HAP-1 (cell line): ENCODE measurements at regions not wholly inside any gene's neighbourhood (a gene's known extent, or its start where the extent isn't known, plus 50 kb on each side); places are given as distances from the start of the nearest gene placed in this dataset.
A peak's percentile ranks its signal among the peaks of the same experiment; 100 is the strongest.

Experiments
- DNase-seq, 2 experiments: peaks; one replicate each; pipeline ENCODE4 v3.0.0-alpha.2; 2016 to 2020; ENCODE audit warnings: low spot score in 2 of 2
- H3K27me3 ChIP-seq: fragments of 250-450 bp; sonication (Bioruptor Pico); 2 replicates; pipeline ENCODE4 v1.5.1; 2020; ENCODE audit warnings: low read depth, mild to moderate bottlenecking, moderate library complexity
- H3K36me3 ChIP-seq: fragments of 250-450 bp; sonication (Bioruptor Pico); replicated peaks from 2 replicates; pipeline ENCODE4 v1.5.1; 2020; ENCODE audit warnings: mild to moderate bottlenecking
- H3K4me1 ChIP-seq: fragments of 250-450 bp; sonication (Bioruptor Pico); 2 replicates; pipeline ENCODE4 v1.5.1; 2020; ENCODE audit warnings: mild to moderate bottlenecking
- H3K4me3 ChIP-seq: fragments of 250-450 bp; sonication (Bioruptor Pico); 2 replicates; pipeline ENCODE4 v1.5.1; 2020; ENCODE audit warnings: mild to moderate bottlenecking, moderate library complexity
- H3K9me3 ChIP-seq: fragments of 250-450 bp; sonication (Bioruptor Pico); 2 replicates; pipeline ENCODE4 v1.5.1; 2020; ENCODE audit warnings: mild to moderate bottlenecking, moderate library complexity
- in situ Hi-C: fragments of 300-500 bp; cut with MboI; formaldehyde crosslinking; loops from 3 replicates; pipeline ENCODE4 v1.14.3; 2020; ENCODE audit warnings: low sequenced_read_pairs, inconsistent platforms, mixed read lengths

- no peak overlapping the region for H3K4me3 ChIP-seq
- DNase-seq: no peak
- H3K27me3 ChIP-seq: no peaks in the 10 kb centered on the region
- H3K36me3 ChIP-seq: no peaks in the 10 kb centered on the region
- no peaks in the 10 kb centered on the region for H3K4me1 ChIP-seq
- H3K9me3 ChIP-seq: no peaks in the 10 kb centered on the region
- in situ Hi-C loops: no loop called here
Measured at GRCh38 chr16:65786916-65787315, 579.6 kb upstream of the CDH5 start.

GRCh38 chr16:65783709-65784474, 582.6 kb upstream of the CDH5 start:
- H3K36me3 ChIP-seq: no peaks in the 10 kb centered on the region
- no peaks in the 10 kb centered on the region for H3K27me3 ChIP-seq
- H3K9me3 ChIP-seq: no peaks in the 10 kb centered on the region
- DNase-seq: no peak
- H3K4me3 ChIP-seq: no peak overlapping the region
- no peaks in the 10 kb centered on the region for H3K4me1 ChIP-seq
- in situ Hi-C loops: no loop called here

- no peak for DNase-seq
- in situ Hi-C loops: no loop called here
- Histone ChIP-seq H3K4me1 (no peaks in the 10 kb centered on the region), H3K9me3 (no peaks in the 10 kb centered on the region), H3K4me3 (no peak overlapping the region), H3K27me3 (no peaks in the 10 kb centered on the region), H3K36me3 (no peaks in the 10 kb centered on the region)
Measured at GRCh38 chr16:65782611-65783600, 583.6 kb upstream of the CDH5 start.

- Histone ChIP-seq H3K27me3 (no peaks in the 10 kb centered on the region), H3K36me3 (no peaks in the 10 kb centered on the region), H3K4me3 (no peak overlapping the region), H3K9me3 (no peaks in the 10 kb centered on the region), H3K4me1 (no peaks in the 10 kb centered on the region)
- in situ Hi-C loops: no loop called here
- no peak for DNase-seq
Measured at GRCh38 chr16:65781855-65782254, 584.6 kb upstream of the CDH5 start.

- no peaks in the 10 kb centered on the region for H3K27me3 ChIP-seq
- no peak overlapping the region for H3K4me3 ChIP-seq
- H3K9me3 ChIP-seq: no peaks in the 10 kb centered on the region
- DNase-seq: no peak
- in situ Hi-C loops: no loop called here
- H3K4me1 ChIP-seq: no peaks in the 10 kb centered on the region
- H3K36me3 ChIP-seq: no peaks in the 10 kb centered on the region
Measured at GRCh38 chr16:65781363-65781762, 585.1 kb upstream of the CDH5 start.

GRCh38 chr16:65779201-65779600, 587.3 kb upstream of the CDH5 start:
- no peak for DNase-seq
- Histone ChIP-seq H3K36me3 (no peaks in the 10 kb centered on the region), H3K4me1 (no peaks in the 10 kb centered on the region), H3K4me3 (no peak overlapping the region), H3K27me3 (no peaks in the 10 kb centered on the region), H3K9me3 (no peaks in the 10 kb centered on the region)
- in situ Hi-C loops: no loop called here

GRCh38 chr16:65776639-65777183, 589.8 kb upstream of the CDH5 start:
- H3K27me3 ChIP-seq: no peaks in the 10 kb centered on the region
- no peaks in the 10 kb centered on the region for H3K4me1 ChIP-seq
- no peak overlapping the region for H3K4me3 ChIP-seq
- no peaks in the 10 kb centered on the region for H3K36me3 ChIP-seq
- H3K9me3 ChIP-seq: 0 out of 2 replicates have a peak, but pooled peaks cover 2% of the 10 kb centered on the region
- DNase-seq: no peak
- in situ Hi-C loops: no loop called here

GRCh38 chr16:65775829-65776228, 590.7 kb upstream of the CDH5 start:
- Histone ChIP-seq H3K9me3 (0 out of 2 replicates have a peak, but pooled peaks cover 2% of the 10 kb centered on the region), H3K4me3 (no peak overlapping the region), H3K36me3 (no peaks in the 10 kb centered on the region), H3K27me3 (no peaks in the 10 kb centered on the region), H3K4me1 (no peaks in the 10 kb centered on the region)
- DNase-seq: no peak
- in situ Hi-C loops: no loop called here

- Histone ChIP-seq H3K36me3 (no peaks in the 10 kb centered on the region), H3K9me3 (0 out of 2 replicates have a peak, but pooled peaks cover 2% of the 10 kb centered on the region), H3K4me3 (no peak overlapping the region), H3K27me3 (no peaks in the 10 kb centered on the region), H3K4me1 (no peaks in the 10 kb centered on the region)
- DNase-seq: no peak
- in situ Hi-C loops: no loop called here
Measured at GRCh38 chr16:65774350-65774749, 592.1 kb upstream of the CDH5 start.

- in situ Hi-C loops: no loop called here
- no peak overlapping the region for H3K4me3 ChIP-seq
- 0 out of 2 replicates have a peak, but pooled peaks cover 2% of the 10 kb centered on the region for H3K9me3 ChIP-seq
- no peaks in the 10 kb centered on the region for H3K4me1 ChIP-seq
- no peaks in the 10 kb centered on the region for H3K27me3 ChIP-seq
- no peak for DNase-seq
- no peaks in the 10 kb centered on the region for H3K36me3 ChIP-seq
Measured at GRCh38 chr16:65773301-65773874, 593.1 kb upstream of the CDH5 start.

GRCh38 chr16:65772134-65772732, 594.3 kb upstream of the CDH5 start:
- in situ Hi-C loops: no loop called here
- Histone ChIP-seq H3K4me1 (no peaks in the 10 kb centered on the region), H3K4me3 (no peak overlapping the region), H3K27me3 (no peaks in the 10 kb centered on the region), H3K36me3 (no peaks in the 10 kb centered on the region), H3K9me3 (0 out of 2 replicates have a peak, but pooled peaks cover 2% of the 10 kb centered on the region)
- DNase-seq: peak; percentile 8 to 12

GRCh38 chr16:65771707-65772106, 594.8 kb upstream of the CDH5 start:
- no peak overlapping the region for H3K4me3 ChIP-seq
- DNase-seq: no peak
- in situ Hi-C loops: no loop called here
- H3K9me3 ChIP-seq: 0 out of 2 replicates have a peak, but pooled peaks cover 2% of the 10 kb centered on the region
- no peaks in the 10 kb centered on the region for H3K4me1 ChIP-seq
- no peaks in the 10 kb centered on the region for H3K27me3 ChIP-seq
- H3K36me3 ChIP-seq: no peaks in the 10 kb centered on the region

- no peak for DNase-seq
- H3K4me3 ChIP-seq: no peak overlapping the region
- 0 out of 2 replicates have a peak, but pooled peaks cover 2% of the 10 kb centered on the region for H3K9me3 ChIP-seq
- no peaks in the 10 kb centered on the region for H3K36me3 ChIP-seq
- no peaks in the 10 kb centered on the region for H3K4me1 ChIP-seq
- in situ Hi-C loops: no loop called here
- no peaks in the 10 kb centered on the region for H3K27me3 ChIP-seq
Measured at GRCh38 chr16:65770752-65771151, 595.7 kb upstream of the CDH5 start.
